Activated CD8-positive, alpha-beta T cell treated with anti-CD3 and anti-CD28 coated beads for 36 hours (primary cell): ENCODE measurements at regions not wholly inside any gene's neighbourhood (a gene's known extent, or its start where the extent isn't known, plus 50 kb on each side); places are given as distances from the start of the nearest gene placed in this dataset.

Source experiments
- ATAC-seq: fragments of 200-7000 bp; cut with Tn5 transposase; one replicate; pipeline ENCODE4 v1.10.0; 2021; ENCODE audit warnings: mild to moderate bottlenecking, moderate library complexity
- CTCF ChIA-PET: fragments of 350-600 bp; sonication (Branson Sonifier 250); formaldehyde crosslinking; loops from one replicate; lab custom pipeline; 2021; ENCODE audit warnings: antibody characterized with exemption; lab: Charles Lee
- POLR2A ChIA-PET: fragments of 350-600 bp; sonication (Branson Sonifier 250); formaldehyde crosslinking; loops from one replicate; lab custom pipeline; 2021; ENCODE audit warnings: antibody characterized with exemption; lab: Charles Lee
- DNase-seq: peaks from one replicate; pipeline ENCODE4 v3.0.0-alpha.2; 2020
- H3K27ac Mint-ChIP-seq: one replicate; pipeline ENCODE4 v1.8.0; 2021; ENCODE audit warnings: mild to moderate bottlenecking, mixed read lengths
- H3K27me3 Mint-ChIP-seq: one replicate; pipeline ENCODE4 v1.8.0; 2021; ENCODE audit warnings: mixed read lengths
- H3K36me3 Mint-ChIP-seq: one replicate; pipeline ENCODE4 v1.8.0; 2021; ENCODE audit warnings: low read depth, mixed read lengths
- H3K4me1 Mint-ChIP-seq: one replicate; pipeline ENCODE4 v1.8.0; 2021; ENCODE audit warnings: low read depth, mixed read lengths
- H3K4me3 Mint-ChIP-seq: one replicate; pipeline ENCODE4 v1.8.0; 2021; ENCODE audit warnings: mild to moderate bottlenecking, moderate library complexity, mixed read lengths
- H3K9me3 Mint-ChIP-seq: one replicate; pipeline ENCODE4 v1.8.0; 2021; ENCODE audit warnings: mixed read lengths
- intact Hi-C: fragments of 100-400 bp; cut with micrococcal nuclease; formaldehyde crosslinking; loops from one replicate; pipeline ENCODE4 v1.10.0; 2022
- TF ChIP-seq, protein P1 (sequence below): fragments of 200-600 bp; IDR thresholded peaks from one replicate; pipeline ENCODE4 v1.8.0; 2022; ENCODE audit warnings: antibody characterized with exemption, mild to moderate bottlenecking

DNA sequence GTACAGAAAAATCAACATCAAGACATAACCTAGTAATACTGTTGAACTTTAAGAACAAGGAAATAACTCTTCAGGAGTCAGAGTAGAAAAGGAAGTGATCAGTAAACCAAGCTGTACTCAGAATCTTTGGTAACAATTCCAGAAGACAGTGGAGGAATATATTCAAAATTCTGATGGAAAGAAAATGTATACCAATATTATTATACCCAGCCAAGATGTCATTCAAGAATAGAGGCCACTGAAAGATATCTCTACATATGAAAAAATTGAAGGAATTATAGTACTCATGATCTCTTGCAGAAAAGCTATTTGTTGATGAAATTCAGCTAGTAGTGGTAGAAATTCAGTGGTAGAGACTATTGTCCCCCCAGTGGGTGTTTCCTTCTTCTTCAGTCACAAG, 182.6 kb upstream of the ZMIZ1 start:
- no peaks in the 10 kb centered on the region for H3K4me1 Mint-ChIP-seq
- DNase-seq (no peak), ATAC-seq (no peak)
- H3K27me3 Mint-ChIP-seq, result peaks cover 2% of the 10 kb centered on the region
- no peak overlapping the region for H3K4me3 Mint-ChIP-seq
- ChIA-PET POLR2A (no interaction called here), CTCF (interaction anchor here (1.2 kb wide), 1 partner anchor 11 kb away, joined by 3 read pairs; no protein-coding TSS in a partner anchor)
- no peak overlapping the region for H3K27ac Mint-ChIP-seq
- intact Hi-C loops, result no loop called here
- H3K36me3 Mint-ChIP-seq, result peaks cover 2% of the 10 kb centered on the region
- H3K9me3 Mint-ChIP-seq, result peaks cover 15% of the 10 kb centered on the region
- TF ChIP-seq, protein P1, sequence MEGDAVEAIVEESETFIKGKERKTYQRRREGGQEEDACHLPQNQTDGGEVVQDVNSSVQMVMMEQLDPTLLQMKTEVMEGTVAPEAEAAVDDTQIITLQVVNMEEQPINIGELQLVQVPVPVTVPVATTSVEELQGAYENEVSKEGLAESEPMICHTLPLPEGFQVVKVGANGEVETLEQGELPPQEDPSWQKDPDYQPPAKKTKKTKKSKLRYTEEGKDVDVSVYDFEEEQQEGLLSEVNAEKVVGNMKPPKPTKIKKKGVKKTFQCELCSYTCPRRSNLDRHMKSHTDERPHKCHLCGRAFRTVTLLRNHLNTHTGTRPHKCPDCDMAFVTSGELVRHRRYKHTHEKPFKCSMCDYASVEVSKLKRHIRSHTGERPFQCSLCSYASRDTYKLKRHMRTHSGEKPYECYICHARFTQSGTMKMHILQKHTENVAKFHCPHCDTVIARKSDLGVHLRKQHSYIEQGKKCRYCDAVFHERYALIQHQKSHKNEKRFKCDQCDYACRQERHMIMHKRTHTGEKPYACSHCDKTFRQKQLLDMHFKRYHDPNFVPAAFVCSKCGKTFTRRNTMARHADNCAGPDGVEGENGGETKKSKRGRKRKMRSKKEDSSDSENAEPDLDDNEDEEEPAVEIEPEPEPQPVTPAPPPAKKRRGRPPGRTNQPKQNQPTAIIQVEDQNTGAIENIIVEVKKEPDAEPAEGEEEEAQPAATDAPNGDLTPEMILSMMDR, result no peak

DNA sequence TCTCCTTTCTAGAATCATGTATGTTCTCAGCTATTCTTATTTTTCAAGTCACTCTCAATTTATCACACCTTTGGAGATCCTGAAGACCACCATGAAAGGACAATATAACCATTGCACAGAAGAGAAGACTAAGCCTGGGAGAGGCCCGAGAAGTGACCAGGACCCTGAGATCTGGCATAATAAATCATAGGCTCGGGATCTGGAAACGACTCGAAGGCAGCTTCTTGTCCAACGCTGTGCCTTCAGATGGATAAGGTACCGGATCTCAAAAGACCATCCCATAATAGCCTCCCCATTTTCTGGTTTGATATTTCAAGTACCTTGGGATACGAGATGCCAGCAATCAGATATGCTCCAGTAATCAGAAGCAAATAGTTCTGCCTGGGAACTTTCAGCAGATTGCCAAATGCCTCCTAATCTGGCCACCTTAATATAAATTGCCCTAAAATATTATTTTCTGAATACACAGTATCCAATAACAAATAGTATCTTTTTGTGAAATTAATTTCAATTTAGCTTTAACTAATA, 179.2 kb upstream of the ZMIZ1 start:
- peaks cover 2% of the 10 kb centered on the region for H3K36me3 Mint-ChIP-seq
- POLR2A ChIA-PET, result no interaction called here

DNA sequence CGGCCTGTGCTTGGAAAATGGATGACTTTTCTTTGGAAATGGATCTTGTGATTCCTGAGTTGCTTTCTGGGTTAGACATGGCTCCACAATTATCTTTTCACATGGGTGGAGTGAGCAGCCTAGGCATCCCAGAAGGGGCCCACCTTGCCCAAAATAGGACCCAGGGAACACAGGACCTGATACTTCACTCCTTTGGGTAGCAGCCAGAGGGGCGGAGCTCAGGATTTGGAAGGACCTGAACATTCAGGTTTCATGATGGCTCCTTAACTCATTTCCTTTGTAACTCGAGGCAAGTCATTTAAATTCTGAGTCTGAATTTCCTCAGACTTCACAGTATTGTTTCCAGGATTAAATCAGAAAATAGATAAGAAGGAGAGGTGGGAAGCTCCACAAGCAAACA, 178.3 kb upstream of the ZMIZ1 start:
- TF ChIP-seq, protein P1, result no peak
- Mint-ChIP-seq H3K27ac (no peak overlapping the region), H3K36me3 (no peaks in the 10 kb centered on the region), H3K9me3 (peaks cover 8% of the 10 kb centered on the region), H3K4me3 (no peak overlapping the region), H3K4me1 (no peaks in the 10 kb centered on the region), H3K27me3 (peaks cover 2% of the 10 kb centered on the region)
- intact Hi-C loops, result no loop called here
- ATAC-seq (no peak), DNase-seq (no peak)
- CTCF ChIA-PET, result no interaction called here
- POLR2A ChIA-PET, result no interaction called here

More for the DNA sequence above, 179.2 kb upstream of the ZMIZ1 start:
- ATAC-seq (no peak), DNase-seq (no peak)
- intact Hi-C loops, result no loop called here
- CTCF ChIA-PET, result no interaction called here
- TF ChIP-seq, protein P1, result no peak
- Mint-ChIP-seq H3K4me1 (no peaks in the 10 kb centered on the region), H3K27ac (no peak overlapping the region), H3K27me3 (peaks cover 2% of the 10 kb centered on the region), H3K9me3 (peaks cover 12% of the 10 kb centered on the region), H3K4me3 (no peak overlapping the region)

DNA sequence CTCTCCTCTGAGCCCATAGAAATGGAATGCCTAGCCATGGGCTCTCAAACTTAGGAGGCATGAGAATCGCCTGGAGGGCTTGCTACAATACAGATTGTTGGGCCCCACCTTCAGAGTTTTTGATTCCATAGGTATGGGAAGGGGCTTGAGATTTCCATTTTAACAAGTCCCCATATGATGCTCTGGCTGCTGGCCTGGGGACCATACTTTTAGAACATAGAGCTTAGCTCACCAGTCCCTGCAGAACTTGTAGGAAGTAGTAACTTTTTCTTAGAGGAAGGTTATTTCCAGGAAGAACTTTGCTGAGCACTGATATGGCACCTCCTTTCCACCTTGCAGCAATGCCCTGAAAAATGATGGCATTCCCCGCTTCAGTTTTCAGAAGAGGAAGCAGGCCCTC, 177.0 kb upstream of the ZMIZ1 start:
- Mint-ChIP-seq H3K27me3 (peaks cover 2% of the 10 kb centered on the region), H3K4me1 (no peaks in the 10 kb centered on the region), H3K4me3 (no peak overlapping the region), H3K9me3 (no peaks in the 10 kb centered on the region), H3K27ac (no peak overlapping the region), H3K36me3 (no peaks in the 10 kb centered on the region)
- TF ChIP-seq, protein P1, result no peak
- DNase-seq (no peak), ATAC-seq (no peak)
- CTCF ChIA-PET, result no interaction called here
- intact Hi-C loops, result no loop called here
- POLR2A ChIA-PET, result interaction anchor here (1.2 kb wide), 1 partner anchor 24 kb away, joined by 3 read pairs; no protein-coding TSS in a partner anchor

DNA sequence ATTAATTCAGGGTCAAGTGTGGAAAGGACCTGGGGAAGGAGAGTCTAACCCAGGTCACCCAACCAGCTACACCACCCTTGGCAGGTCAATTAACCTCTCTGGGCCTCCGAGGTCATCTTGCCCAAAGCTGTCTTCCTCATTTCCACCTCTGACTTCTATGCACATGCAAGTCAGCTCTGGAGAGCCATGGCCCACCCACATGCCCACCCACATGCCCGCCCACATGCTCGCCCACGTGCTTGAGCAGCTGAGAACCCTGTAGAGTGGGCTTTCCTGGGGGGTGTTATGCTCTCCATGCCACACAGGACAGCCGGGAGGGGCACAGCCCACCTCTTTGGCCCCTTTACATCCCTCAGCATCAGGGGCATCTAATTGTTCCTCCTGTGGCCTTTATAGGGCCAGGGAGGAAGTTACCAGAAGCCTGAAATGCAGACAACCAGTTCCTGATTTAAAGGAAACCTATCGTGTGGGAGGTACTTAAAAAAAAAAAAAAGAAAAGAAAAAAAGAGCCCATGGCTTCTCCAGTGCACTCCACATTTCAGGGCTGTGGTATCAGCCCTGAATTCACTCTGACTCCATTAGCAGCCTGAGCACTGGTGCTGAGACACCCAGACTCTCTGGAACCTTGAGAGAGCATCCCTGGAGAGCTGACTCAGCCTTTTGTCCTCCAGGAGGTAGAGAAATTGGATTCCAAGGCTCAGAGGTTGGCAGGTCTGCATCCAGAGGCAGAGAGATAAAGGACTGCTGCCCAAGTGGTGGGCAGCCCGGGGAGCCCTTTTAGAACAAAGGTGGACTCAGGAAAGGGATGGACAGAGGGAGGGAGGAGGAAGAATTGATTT, 176.2 kb upstream of the ZMIZ1 start:
- ATAC-seq, result peak; percentile 37
- no peaks in the 10 kb centered on the region for H3K36me3 Mint-ChIP-seq

More for the DNA sequence above, 176.2 kb upstream of the ZMIZ1 start:
- H3K9me3 Mint-ChIP-seq, result no peaks in the 10 kb centered on the region
- intact Hi-C loops, result no loop called here
- peaks cover 2% of the 10 kb centered on the region for H3K27me3 Mint-ChIP-seq
- DNase-seq, result no peak
- H3K27ac Mint-ChIP-seq, result no peak overlapping the region
- no peak overlapping the region for H3K4me3 Mint-ChIP-seq
- no peaks in the 10 kb centered on the region for H3K4me1 Mint-ChIP-seq
- POLR2A ChIA-PET, result interaction anchor here (1.2 kb wide), 1 partner anchor 23 kb away, joined by 3 read pairs; no protein-coding TSS in a partner anchor
- CTCF ChIA-PET, result interaction anchor here (1.1 kb wide), 1 partner anchor 303 kb away, joined by 3 read pairs; no protein-coding TSS in a partner anchor
- TF ChIP-seq, protein P1, result no peak
